PC-3 (cell line): ENCODE measurements at regions not wholly inside any gene's neighbourhood (a gene's known extent, or its start where the extent isn't known, plus 50 kb on each side); places are given as distances from the start of the nearest gene placed in this dataset.

ENCODE experiments used
- CTCF ChIP-seq: fragments of 300-600 bp; sonication (generic); conservative IDR thresholded peaks from 2 replicates; pipeline ENCODE4 v1.5.1; 2017; ENCODE audit warnings: antibody characterized with exemption, low read depth, mild to moderate bottlenecking, low read length
- EZH2 ChIP-seq: fragments of 300-600 bp; sonication (generic); IDR thresholded peaks from one replicate; pipeline ENCODE4 v1.6.1; 2017; ENCODE audit warnings: antibody characterized with exemption, mild to moderate bottlenecking, low read length; ENCODE audit not compliant: unreplicated experiment
- EZH2phosphoT487 ChIP-seq: fragments of 300-600 bp; sonication (generic); IDR thresholded peaks from 2 replicates; pipeline ENCODE4 v1.6.1; 2018; ENCODE audit warnings: mild to moderate bottlenecking, antibody characterized with exemption, low read length, borderline replicate concordance

GRCh38 chr18:78882585-78882984, 97.0 kb upstream of the SALL3 start:
- no peak for TF ChIP-seq CTCF
- TF ChIP-seq EZH2phosphoT487, result no peak
- TF ChIP-seq EZH2, result no peak
